Activated CD4-positive, alpha-beta memory T cell treated with anti-CD3 and anti-CD28 coated beads, Interleukin-2, amount 10 ng/mL, durations not matched to agents 7 days and 5 days (primary cell): ENCODE measurements at regions not wholly inside any gene's neighbourhood (a gene's known extent, or its start where the extent isn't known, plus 50 kb on each side); places are given as distances from the start of the nearest gene placed in this dataset.
A peak's percentile ranks its signal among the peaks of the same experiment; 100 is the strongest.

Source experiments
- CTCF ChIA-PET: fragments of 350-600 bp; sonication (Branson Sonifier 250); formaldehyde crosslinking; loops from one replicate; lab custom pipeline; 2021; ENCODE audit warnings: antibody characterized with exemption, inconsistent platforms; lab: Charles Lee
- POLR2A ChIA-PET: fragments of 350-600 bp; sonication (Branson Sonifier 250); formaldehyde crosslinking; loops from one replicate; lab custom pipeline; 2021; ENCODE audit warnings: antibody characterized with exemption; lab: Charles Lee
- DNase-seq: peaks from one replicate; pipeline ENCODE4 v3.0.0-alpha.2; 2020
- H3K27ac Mint-ChIP-seq: one replicate; pipeline ENCODE4 v1.8.0; 2021; ENCODE audit warnings: mild to moderate bottlenecking, mixed read lengths
- H3K27me3 Mint-ChIP-seq: one replicate; pipeline ENCODE4 v1.8.0; 2021; ENCODE audit warnings: mixed read lengths
- H3K36me3 Mint-ChIP-seq: one replicate; pipeline ENCODE4 v1.8.0; 2021; ENCODE audit warnings: low read depth, mixed read lengths
- H3K4me1 Mint-ChIP-seq: one replicate; pipeline ENCODE4 v1.8.0; 2021; ENCODE audit warnings: mixed read lengths
- H3K4me3 Mint-ChIP-seq: one replicate; pipeline ENCODE4 v1.8.0; 2021; ENCODE audit warnings: mild to moderate bottlenecking, mixed read lengths
- H3K9me3 Mint-ChIP-seq: one replicate; pipeline ENCODE4 v1.8.0; 2021; ENCODE audit warnings: mixed read lengths

GRCh38 chr5:68430279-68430678 lies 214.7 kb downstream of the PIK3R1 start:
- CTCF ChIA-PET = no interaction called here

DNA sequence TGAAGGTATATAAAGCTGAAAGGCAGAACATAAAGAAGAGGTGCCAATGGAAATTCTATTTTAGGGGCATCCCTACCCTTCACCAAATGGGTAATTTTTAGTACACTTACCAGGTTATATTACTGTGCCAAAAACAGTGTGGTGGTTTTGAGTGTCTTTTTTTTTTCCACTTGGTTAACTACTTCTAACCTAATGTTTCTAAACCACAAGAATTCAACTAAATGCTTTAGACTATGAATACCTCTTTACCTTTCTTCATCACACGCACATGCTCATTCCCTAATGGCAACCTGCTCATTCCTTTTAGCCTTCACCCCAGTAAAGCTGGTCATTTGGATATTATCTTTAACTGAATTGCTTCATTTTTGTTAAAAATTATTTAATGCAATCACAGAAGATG lies 215.6 kb downstream of the PIK3R1 start:
- no peak overlapping the region for H3K27ac Mint-ChIP-seq
- POLR2A ChIA-PET = no interaction called here
- CTCF ChIA-PET = no interaction called here
- DNase-seq = no peak
- peaks cover 1% of the 10 kb centered on the region for H3K36me3 Mint-ChIP-seq
- H3K27me3 Mint-ChIP-seq = peaks cover 27% of the 10 kb centered on the region
- H3K4me1 Mint-ChIP-seq = peaks cover 45% of the 10 kb centered on the region
- no peaks in the 10 kb centered on the region for H3K9me3 Mint-ChIP-seq
- no peak overlapping the region for H3K4me3 Mint-ChIP-seq

More at GRCh38 chr5:68430279-68430678, 214.7 kb downstream of the PIK3R1 start:
- Mint-ChIP-seq H3K4me1 (peaks cover 47% of the 10 kb centered on the region), H3K36me3 (peaks cover 3% of the 10 kb centered on the region), H3K27ac (no peak overlapping the region), H3K27me3 (peaks cover 27% of the 10 kb centered on the region), H3K4me3 (no peak overlapping the region), H3K9me3 (no peaks in the 10 kb centered on the region)
- POLR2A ChIA-PET = no interaction called here
- DNase-seq = no peak

- CTCF ChIA-PET = no interaction called here
- Mint-ChIP-seq H3K9me3 (no peaks in the 10 kb centered on the region), H3K27me3 (peaks cover 27% of the 10 kb centered on the region), H3K27ac (no peak overlapping the region), H3K36me3 (no peaks in the 10 kb centered on the region), H3K4me3 (no peak overlapping the region), H3K4me1 (peaks cover 39% of the 10 kb centered on the region)
- no peak for DNase-seq
- POLR2A ChIA-PET = no interaction called here
Measured at GRCh38 chr5:68431601-68432337, 216.2 kb downstream of the PIK3R1 start.

GRCh38 chr5:68432682-68433081 lies 217.1 kb downstream of the PIK3R1 start:
- peak; percentile 23 for DNase-seq
- peaks cover 39% of the 10 kb centered on the region for H3K4me1 Mint-ChIP-seq
- POLR2A ChIA-PET = interaction anchor here (0.9 to 2.5 kb wide), 2 partner anchors 51 to 53 kb away, joined by 3 to 5 read pairs; no protein-coding TSS in a partner anchor
- H3K9me3 Mint-ChIP-seq = no peaks in the 10 kb centered on the region
- no peaks in the 10 kb centered on the region for H3K36me3 Mint-ChIP-seq
- H3K27me3 Mint-ChIP-seq = peaks cover 27% of the 10 kb centered on the region
- CTCF ChIA-PET = interaction anchor here (1.2 to 3.3 kb wide), 2 partner anchors 145 to 152 kb away, joined by 3 to 18 read pairs; no protein-coding TSS in a partner anchor
- no peak overlapping the region for H3K4me3 Mint-ChIP-seq
- H3K27ac Mint-ChIP-seq = no peak overlapping the region

DNA sequence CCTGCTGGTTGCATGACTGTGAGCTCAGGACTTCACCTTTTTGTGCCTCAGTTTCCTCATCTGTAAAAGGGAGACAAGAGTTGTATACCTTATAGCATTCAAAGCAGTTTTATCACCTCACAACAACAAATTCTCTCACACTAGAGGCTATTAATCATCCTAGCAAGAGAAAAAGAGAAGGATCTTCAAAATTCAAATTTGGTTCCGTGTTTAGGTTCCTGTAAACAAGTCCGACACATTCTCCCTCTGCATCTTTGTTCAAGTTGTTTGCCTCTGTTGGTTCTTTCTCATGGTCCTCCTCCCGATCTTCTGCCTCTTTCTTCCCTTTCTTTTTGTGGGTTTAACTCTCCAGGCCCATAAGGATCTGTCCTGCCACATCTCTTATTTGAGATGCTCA lies 218.0 kb downstream of the PIK3R1 start:
- CTCF ChIA-PET = interaction anchor here (1.2 to 3.3 kb wide), 4 partner anchors 9 to 153 kb away, joined by 3 to 18 read pairs (median 4); no protein-coding TSS in a partner anchor
- Mint-ChIP-seq H3K9me3 (no peaks in the 10 kb centered on the region), H3K36me3 (no peaks in the 10 kb centered on the region), H3K4me1 (peaks cover 39% of the 10 kb centered on the region), H3K27me3 (peaks cover 31% of the 10 kb centered on the region), H3K4me3 (no peak overlapping the region), H3K27ac (no peak overlapping the region)
- no peak for DNase-seq
- POLR2A ChIA-PET = interaction anchor here (0.9 to 2.5 kb wide), 4 partner anchors 8 to 54 kb away, joined by 3 to 8 read pairs (median 4); no protein-coding TSS in a partner anchor

GRCh38 chr5:68433923-68434879 lies 218.6 kb downstream of the PIK3R1 start:
- CTCF ChIA-PET = interaction anchor here (0.8 to 3.3 kb wide), 5 partner anchors 9 to 154 kb away, joined by 3 to 18 read pairs (median 4); no protein-coding TSS in a partner anchor
- no peaks in the 10 kb centered on the region for H3K9me3 Mint-ChIP-seq
- H3K4me1 Mint-ChIP-seq = peaks cover 39% of the 10 kb centered on the region
- peaks cover 35% of the 10 kb centered on the region for H3K27me3 Mint-ChIP-seq
- DNase-seq = peak; percentile 91
- H3K4me3 Mint-ChIP-seq = peak overlapping the region; percentile 49
- no peaks in the 10 kb centered on the region for H3K36me3 Mint-ChIP-seq
- peak overlapping the region; percentile 83 for H3K27ac Mint-ChIP-seq
- POLR2A ChIA-PET = interaction anchor here (0.6 to 2.5 kb wide), 9 partner anchors 9 to 471 kb away, joined by 3 to 8 read pairs (median 4); partner anchors contain the start of gene PIK3R1

GRCh38 chr5:68435611-68436010 lies 220.1 kb downstream of the PIK3R1 start:
- peak overlapping the region; percentile 9 for H3K27ac Mint-ChIP-seq
- H3K9me3 Mint-ChIP-seq = no peaks in the 10 kb centered on the region
- no peak for DNase-seq
- H3K36me3 Mint-ChIP-seq = no peaks in the 10 kb centered on the region
- H3K27me3 Mint-ChIP-seq = peaks cover 35% of the 10 kb centered on the region
- no peak overlapping the region for H3K4me3 Mint-ChIP-seq
- peaks cover 39% of the 10 kb centered on the region for H3K4me1 Mint-ChIP-seq
- POLR2A ChIA-PET = interaction anchor here (0.7 to 2.2 kb wide), 3 partner anchors 10 to 147 kb away, joined by 3 to 8 read pairs (median 3); no protein-coding TSS in a partner anchor
- CTCF ChIA-PET = interaction anchor here (0.5 to 3.3 kb wide), 2 partner anchors 132 to 148 kb away, joined by 5 to 18 read pairs; no protein-coding TSS in a partner anchor

DNA sequence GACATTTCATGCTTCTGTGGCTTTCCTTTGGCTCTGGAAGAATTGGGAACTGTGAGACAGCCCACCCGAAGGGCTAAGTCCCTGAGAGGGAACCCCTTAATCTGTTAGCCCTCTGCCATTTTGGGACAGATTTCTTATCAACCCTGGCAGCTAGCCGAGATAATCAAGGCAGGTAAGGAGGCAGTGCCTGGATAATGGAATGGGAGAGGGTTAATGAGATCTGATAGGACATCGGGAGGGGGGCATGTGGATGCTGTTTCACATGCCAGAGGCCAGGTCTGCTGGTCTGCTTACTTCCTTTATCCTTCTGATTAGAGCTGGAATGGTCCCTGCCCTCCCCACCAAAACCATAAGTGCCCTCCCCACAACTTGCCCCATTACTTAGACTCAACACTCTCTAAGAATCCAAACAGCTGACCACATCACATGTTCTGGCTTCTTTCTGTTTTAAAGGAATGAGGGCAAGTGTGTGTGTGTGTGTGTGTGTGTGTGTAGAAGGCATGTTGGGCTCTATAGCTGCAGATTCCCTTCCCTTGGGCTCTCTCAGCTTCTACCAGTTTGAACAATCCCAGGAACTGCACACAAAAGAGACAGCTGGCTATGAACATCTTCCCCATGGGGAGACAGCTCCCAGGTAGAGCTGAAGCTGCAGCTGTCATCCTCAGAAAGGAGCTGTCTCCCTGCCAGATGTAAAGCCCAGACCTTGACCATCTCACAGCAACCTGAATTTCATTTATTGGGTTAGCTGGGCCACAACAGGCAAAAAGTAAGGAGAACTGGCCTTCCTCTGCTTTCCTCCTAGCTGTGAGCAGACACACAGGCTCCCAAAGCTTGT lies 221.3 kb downstream of the PIK3R1 start:
- DNase-seq = no peak
- no peaks in the 10 kb centered on the region for H3K9me3 Mint-ChIP-seq
- H3K27me3 Mint-ChIP-seq = peaks cover 27% of the 10 kb centered on the region
- CTCF ChIA-PET = no interaction called here
- no peak overlapping the region for H3K27ac Mint-ChIP-seq
- peaks cover 43% of the 10 kb centered on the region for H3K4me1 Mint-ChIP-seq
- no peak overlapping the region for H3K4me3 Mint-ChIP-seq
- POLR2A ChIA-PET = interaction anchor here (1.7 kb wide), 1 partner anchor 13 kb away, joined by 3 read pairs; no protein-coding TSS in a partner anchor
- H3K36me3 Mint-ChIP-seq = no peaks in the 10 kb centered on the region

- Mint-ChIP-seq H3K4me3 (no peak overlapping the region), H3K27ac (no peak overlapping the region), H3K9me3 (peaks cover 2% of the 10 kb centered on the region), H3K36me3 (no peaks in the 10 kb centered on the region), H3K4me1 (peaks cover 27% of the 10 kb centered on the region), H3K27me3 (peaks cover 21% of the 10 kb centered on the region)
- no peak for DNase-seq
- ChIA-PET POLR2A (no interaction called here), CTCF (no interaction called here)
Measured at GRCh38 chr5:68438876-68439275, 223.3 kb downstream of the PIK3R1 start.

DNA sequence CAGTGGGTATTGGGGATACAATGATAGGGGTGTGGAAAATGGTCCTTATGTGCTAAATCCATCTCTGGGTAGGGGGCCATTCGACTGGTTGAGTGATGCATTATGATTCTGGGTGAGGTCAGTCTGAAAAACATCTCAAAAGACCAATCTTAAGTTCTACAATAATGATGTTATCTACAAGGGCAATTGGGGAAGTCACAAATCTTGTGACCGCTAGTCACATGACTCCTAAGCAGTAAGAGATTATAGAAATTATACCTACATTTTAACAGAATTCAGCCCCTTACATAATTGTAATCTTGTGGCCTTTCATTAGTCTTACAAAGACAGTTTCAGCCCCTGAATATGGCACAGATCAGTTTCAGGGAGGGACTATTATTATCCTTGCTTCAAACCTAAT lies 224.7 kb downstream of the PIK3R1 start:
- POLR2A ChIA-PET = no interaction called here
- CTCF ChIA-PET = no interaction called here

GRCh38 chr5:68440651-68441050 lies 225.1 kb downstream of the PIK3R1 start:
- peaks cover 16% of the 10 kb centered on the region for H3K27me3 Mint-ChIP-seq
- H3K36me3 Mint-ChIP-seq = no peaks in the 10 kb centered on the region
- H3K27ac Mint-ChIP-seq = no peak overlapping the region
- peaks cover 10% of the 10 kb centered on the region for H3K4me1 Mint-ChIP-seq
- no peak overlapping the region for H3K4me3 Mint-ChIP-seq
- ChIA-PET POLR2A (interaction anchor here (1.2 kb wide), 1 partner anchor 11 kb away, joined by 3 read pairs; no protein-coding TSS in a partner anchor), CTCF (no interaction called here)
- no peak for DNase-seq
- peaks cover 2% of the 10 kb centered on the region for H3K9me3 Mint-ChIP-seq

More for the DNA sequence above, 224.7 kb downstream of the PIK3R1 start:
- Mint-ChIP-seq H3K9me3 (peaks cover 2% of the 10 kb centered on the region), H3K27me3 (peaks cover 16% of the 10 kb centered on the region), H3K27ac (no peak overlapping the region), H3K36me3 (no peaks in the 10 kb centered on the region), H3K4me3 (no peak overlapping the region), H3K4me1 (peaks cover 14% of the 10 kb centered on the region)
- no peak for DNase-seq
